Stimulated activated CD8-positive, alpha-beta memory T cell treated with anti-CD3 and anti-CD28 coated beads, Interleukin-12 subunit alpha, Interleukin-12 subunit beta, amount 100 ng/mL, for 4 hours (primary cell): ENCODE measurements at regions not wholly inside any gene's neighbourhood (a gene's known extent, or its start where the extent isn't known, plus 50 kb on each side); places are given as distances from the start of the nearest gene placed in this dataset.

ENCODE experiments used
- DNase-seq: peaks from one replicate; pipeline ENCODE4 v3.0.0-alpha.2; 2020; ENCODE audit warnings: low read depth

GRCh38 chr2:118665784-118666529, 181.5 kb downstream of the EN1 start:
- no peak for DNase-seq

DNA sequence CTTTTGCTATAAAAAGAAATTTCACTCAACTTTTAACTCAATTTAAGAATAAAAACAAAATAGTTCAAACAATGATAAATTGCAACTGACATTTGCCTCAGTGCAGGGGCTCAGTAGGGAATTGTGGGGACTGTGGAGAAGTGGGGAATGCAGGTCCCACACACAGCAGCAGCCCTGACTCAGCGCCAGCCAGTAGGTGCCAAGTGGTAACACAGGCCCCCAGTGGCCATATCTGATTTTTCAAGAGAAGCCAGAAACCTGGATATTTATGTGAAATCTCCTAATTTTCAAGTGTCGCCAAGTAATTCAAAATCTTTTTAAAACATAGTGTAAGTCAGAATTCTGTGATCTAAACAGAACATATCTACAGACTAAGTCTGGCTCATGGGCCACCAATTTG, 186.3 kb downstream of the EN1 start:
- DNase-seq = no peak

DNA sequence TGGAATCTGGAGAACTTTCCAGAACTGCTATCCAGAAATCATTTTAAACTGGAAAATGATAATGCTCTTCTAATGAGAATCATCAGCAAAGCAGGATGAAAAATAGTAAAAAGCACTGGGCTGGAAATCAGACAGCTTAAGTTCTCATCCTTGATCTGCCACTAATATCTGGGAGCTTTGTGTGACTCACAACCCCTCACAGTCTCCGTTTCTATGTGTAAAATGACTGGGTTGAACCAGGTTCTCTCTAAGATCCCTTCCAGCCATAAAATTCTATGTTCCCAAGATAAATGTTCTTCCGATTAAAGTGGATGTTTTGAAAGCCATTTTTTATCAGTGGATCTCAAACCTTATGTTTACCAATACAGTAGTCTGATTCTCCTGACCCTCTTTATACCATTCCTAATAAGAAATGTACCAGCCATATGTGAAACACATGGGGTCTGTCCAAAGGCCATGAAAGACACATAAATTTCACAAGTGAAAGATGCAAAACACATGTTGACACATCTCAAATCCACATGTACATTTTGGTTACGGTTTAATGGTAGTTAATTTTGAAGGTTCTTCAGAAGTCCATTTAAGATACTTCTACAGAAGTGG, 188.8 kb downstream of the EN1 start:
- DNase-seq = no peak

GRCh38 chr2:118657466-118657865, 190.0 kb downstream of the EN1 start:
- DNase-seq = no peak

GRCh38 chr2:118654945-118655344, 192.5 kb downstream of the EN1 start:
- no peak for DNase-seq

- no peak for DNase-seq
These were observed 197.1 kb downstream of the EN1 start for GRCh38 chr2:118650327-118650726.

- no peak for DNase-seq
These were observed 201.6 kb downstream of the EN1 start for GRCh38 chr2:118645876-118646275.

DNA sequence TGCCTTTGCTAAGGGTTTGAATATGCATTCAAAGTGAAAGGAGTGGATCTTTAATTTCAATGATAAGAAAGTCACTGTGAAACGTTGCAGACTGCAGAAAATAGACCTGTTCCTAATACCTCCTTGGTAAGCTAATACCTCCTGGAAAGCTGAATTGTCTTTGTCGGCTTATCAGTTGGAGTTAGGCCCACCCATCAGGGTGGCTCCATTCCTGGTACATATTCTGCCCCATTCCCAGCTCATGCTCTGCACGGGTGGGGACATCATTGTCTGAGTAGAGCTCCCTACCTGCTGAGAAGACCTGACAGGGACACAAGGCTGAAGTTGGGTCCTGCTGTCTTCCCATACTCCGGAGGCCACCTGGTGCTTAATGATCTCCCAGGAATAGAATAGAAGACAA, 203.3 kb downstream of the EN1 start:
- DNase-seq = no peak

- no peak for DNase-seq
These were observed 204.2 kb downstream of the EN1 start for GRCh38 chr2:118643294-118643693.

- DNase-seq = no peak
These were observed 204.9 kb downstream of the EN1 start for GRCh38 chr2:118642501-118642900.

GRCh38 chr2:118641711-118642110, 205.7 kb downstream of the EN1 start:
- DNase-seq = no peak

DNA sequence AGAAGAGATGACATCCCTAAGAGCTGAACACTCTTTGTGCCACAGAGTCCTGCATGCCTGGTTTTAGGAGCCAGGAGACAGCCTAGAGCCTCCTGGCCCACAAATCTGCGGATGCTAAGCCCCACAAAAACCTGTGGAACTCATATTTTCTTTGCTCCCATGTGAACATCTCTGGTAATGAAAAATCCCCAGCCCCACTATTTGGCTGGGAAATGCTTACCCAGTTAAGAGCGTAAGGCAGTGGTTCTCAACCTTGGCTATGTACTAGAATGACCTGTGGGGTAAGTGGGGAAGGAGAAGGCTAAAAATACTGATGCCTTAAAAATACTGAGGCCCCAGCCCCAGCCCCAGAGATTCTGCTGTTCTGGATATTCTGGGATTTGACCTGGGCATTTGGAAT, 208.1 kb downstream of the EN1 start:
- DNase-seq = no peak

GRCh38 chr2:118638453-118638852, 209.0 kb downstream of the EN1 start:
- no peak for DNase-seq

DNA sequence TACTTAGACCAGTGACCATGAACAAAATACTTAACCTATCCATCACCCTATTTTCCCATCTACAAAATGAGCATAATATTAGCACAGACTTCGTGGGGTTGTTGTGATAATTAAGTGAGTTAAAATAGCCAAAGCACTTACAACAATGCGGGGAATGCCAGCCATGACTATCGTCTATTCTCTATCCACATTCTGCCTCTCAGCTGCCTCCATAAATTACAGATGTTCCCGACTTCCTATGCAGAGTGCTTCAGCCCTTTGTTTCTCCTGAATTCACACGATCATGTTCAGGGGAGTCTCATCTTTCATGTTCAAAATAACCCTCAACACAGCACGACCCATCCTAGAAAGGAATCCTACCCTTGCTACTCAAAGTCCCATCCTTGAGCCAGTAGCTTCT, 211.6 kb downstream of the EN1 start:
- DNase-seq = no peak

GRCh38 chr2:118634876-118635275, 212.6 kb downstream of the EN1 start:
- no peak for DNase-seq

DNA sequence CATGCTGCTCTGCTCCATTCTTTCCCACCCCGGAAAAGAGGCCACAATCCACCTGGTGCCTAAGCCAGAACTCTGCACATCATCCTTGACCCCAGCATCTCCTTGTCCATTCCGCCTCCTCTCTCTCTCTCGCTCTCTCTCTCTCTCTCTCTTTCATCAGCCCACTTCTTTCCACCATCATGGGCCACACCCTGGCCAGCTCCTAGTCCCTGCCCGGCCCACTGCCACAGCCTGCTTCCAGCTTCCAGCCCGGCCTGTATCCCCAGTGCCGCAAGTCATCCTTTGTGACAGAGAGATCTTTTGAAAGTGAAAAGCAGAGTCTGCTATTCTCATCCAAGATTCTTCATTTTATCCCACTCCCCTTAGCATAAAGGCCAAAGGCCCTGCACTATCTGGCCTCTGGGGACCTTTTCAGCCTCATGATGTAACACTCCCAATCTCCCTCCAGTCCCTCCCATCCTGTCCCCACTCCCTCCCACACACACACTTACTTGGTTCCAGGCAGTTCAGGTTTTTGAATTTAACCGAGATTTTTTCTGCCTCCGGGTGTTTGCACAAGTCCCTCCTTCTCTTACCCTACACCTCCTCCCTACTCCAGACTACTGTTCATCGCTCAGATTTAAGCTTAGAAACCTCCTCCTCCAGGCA, 214.0 kb downstream of the EN1 start:
- DNase-seq = no peak

GRCh38 chr2:118632921-118633320, 214.5 kb downstream of the EN1 start:
- no peak for DNase-seq

DNA sequence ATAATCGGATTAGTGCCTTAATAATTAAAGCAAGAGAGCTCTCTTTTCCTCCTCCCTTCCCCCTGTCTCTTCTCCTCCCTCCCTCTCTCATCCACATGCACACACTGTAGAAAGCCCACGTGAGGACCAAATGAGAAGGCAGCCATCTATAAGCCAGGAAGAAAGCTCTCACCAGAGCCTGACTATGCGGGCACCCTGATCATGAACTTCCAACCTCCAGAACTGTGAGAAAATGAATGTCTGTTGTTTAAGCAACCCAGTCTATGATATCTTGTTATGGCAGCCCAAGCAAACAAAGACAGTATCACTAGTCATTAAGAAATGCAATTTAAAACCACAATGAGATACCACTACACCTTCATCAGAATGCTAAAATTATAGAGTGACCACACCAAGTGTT, 220.3 kb downstream of the EN1 start:
- no peak for DNase-seq

DNA sequence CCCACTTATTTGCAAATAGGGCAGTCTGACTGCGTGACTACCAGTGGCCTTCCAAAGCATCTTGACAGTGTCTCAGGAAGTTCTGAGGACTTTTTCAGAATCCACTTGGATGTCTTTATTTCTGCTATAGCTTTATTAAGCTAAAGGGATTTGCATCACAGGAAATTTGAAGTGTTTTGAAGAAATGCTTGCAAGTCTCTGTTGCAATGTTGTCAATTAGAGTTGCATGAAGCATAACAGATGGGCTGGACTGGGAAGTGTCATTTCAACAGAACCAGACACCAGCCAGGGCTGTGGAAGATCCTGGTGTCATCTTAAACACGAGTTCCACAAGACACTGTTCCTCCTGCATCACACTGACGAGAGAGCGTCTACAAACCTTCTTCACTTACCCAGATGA, 224.5 kb downstream of the EN1 start:
- DNase-seq = no peak

GRCh38 chr2:118622108-118622507, 225.3 kb downstream of the EN1 start:
- DNase-seq = no peak

DNA sequence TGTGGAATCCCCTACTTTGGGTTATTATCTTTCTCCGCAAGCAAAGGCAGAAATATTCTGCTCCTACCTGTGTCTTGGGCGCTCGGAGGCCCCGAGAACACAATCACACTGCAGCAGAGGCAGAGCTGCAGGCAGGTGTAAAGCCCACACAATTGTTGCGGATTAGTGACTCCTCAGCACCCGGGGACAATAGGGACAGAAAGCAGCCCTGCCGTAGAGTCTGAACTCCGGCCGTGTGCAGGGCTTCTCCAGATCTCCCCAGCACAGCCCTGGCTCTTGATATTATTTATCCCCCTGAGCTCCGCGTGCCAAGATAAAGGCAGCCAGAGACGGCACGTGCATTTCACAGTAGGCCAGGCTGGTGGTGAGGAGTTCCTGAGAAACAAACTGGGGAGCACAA, 229.2 kb downstream of the EN1 start:
- DNase-seq = no peak

GRCh38 chr2:118616432-118616831, 231.0 kb downstream of the EN1 start:
- DNase-seq = no peak

DNA sequence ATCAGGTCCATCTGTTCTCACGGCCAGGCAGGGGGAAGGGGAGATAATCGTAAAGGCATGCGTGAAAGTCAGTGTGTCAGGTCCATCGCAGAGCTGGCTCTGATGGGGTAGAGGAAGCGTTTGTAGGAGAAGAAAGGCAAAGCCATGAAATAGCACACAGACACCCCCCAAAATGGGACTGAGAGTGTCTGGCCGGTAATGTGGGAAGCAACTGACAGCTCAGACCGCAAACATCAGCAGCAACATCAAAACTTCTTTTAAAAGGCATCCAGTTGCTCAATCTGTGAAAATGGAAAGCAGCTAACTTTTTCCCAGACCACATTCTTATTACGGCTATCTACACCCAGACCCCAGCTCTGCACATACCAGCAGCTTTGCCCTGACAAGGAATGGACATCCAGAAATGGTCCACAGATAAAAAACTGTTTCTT, 232.6 kb downstream of the EN1 start:
- DNase-seq = no peak

DNA sequence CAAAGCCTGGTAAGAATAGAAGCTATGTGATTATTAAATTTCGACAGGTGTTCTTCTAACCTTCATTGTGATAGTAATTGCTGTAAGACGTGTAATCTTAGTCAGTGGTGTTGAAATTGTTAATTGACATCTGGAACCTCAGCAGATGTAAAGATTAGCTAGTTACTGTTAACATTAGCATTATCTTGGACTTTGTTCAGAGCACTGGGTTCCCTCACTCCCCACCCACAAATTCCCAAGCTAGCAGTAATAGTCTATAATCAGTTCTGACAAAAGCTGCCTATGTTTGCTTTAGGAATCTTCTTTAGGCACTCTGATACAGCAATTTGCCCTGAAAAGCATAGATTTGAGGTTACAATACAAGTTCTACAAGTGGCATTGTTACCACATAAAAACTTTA, 233.7 kb downstream of the EN1 start:
- DNase-seq = no peak
